Mucosa of rectum (tissue), 2 donors: ENCODE measurements at regions not wholly inside any gene's neighbourhood (a gene's known extent, or its start where the extent isn't known, plus 50 kb on each side); places are given as distances from the start of the nearest gene placed in this dataset.

ENCODE experiments used
- H3K27ac ChIP-seq, 2 donors: one replicate each; pipeline ENCODE4 v1.7.0; 2013; ENCODE audit warnings: inconsistent platforms in 2 of 2, low read depth in 2 of 2, low read length in 2 of 2
- H3K27me3 ChIP-seq, 2 donors: one replicate each; pipeline ENCODE4 v1.7.0; 2013; ENCODE audit warnings: low read length in 2 of 2; ENCODE audit not compliant: control insufficient read depth in 2 of 2, insufficient read depth in 2 of 2
- H3K36me3 ChIP-seq, 2 donors: one replicate each; pipeline ENCODE4 v1.7.0; 2013; ENCODE audit warnings: low read length in 2 of 2; ENCODE audit not compliant: control insufficient read depth in 2 of 2, insufficient read depth in 2 of 2
- H3K4me1 ChIP-seq, 2 donors: one replicate each; pipeline ENCODE4 v1.7.0; 2013; ENCODE audit warnings: low read length in 2 of 2, mild to moderate bottlenecking in 1 of 2; ENCODE audit not compliant: control insufficient read depth in 2 of 2, insufficient read depth in 2 of 2
- H3K4me3 ChIP-seq, 2 donors: one replicate each; pipeline ENCODE4 v1.7.0; 2013; ENCODE audit warnings: low read length in 2 of 2
- H3K9ac ChIP-seq, 2 donors: one replicate each; pipeline ENCODE4 v1.7.0; 2013; ENCODE audit warnings: low read length in 2 of 2, low read depth in 1 of 2, mild to moderate bottlenecking in 1 of 2
- H3K9me3 ChIP-seq, 2 donors: one replicate each; pipeline ENCODE4 v1.7.0; 2013; ENCODE audit warnings: low read length in 2 of 2; ENCODE audit not compliant: control insufficient read depth in 2 of 2
- donor health status: healthy.
- donor health status: Normal muscosa, but diverticular disease.

- Histone ChIP-seq H3K36me3 (no peaks in the 10 kb centered on the region), H3K27ac (no peak overlapping the region), H3K4me1 (peaks cover 0 to 3% of the 10 kb centered on the region in 2 donors), H3K9me3 (no peaks in the 10 kb centered on the region), H3K4me3 (no peak overlapping the region), H3K9ac (no peak overlapping the region), H3K27me3 (no peaks in the 10 kb centered on the region)
These were observed 323.3 kb upstream of the RTL1 start for GRCh38 chr14:101226603-101227425.

- Histone ChIP-seq H3K36me3 (no peaks in the 10 kb centered on the region), H3K4me1 (peaks cover 0 to 3% of the 10 kb centered on the region in 2 donors), H3K27ac (no peak overlapping the region)
These were observed 324.4 kb upstream of the RTL1 start for GRCh38 chr14:101227611-101228594.

GRCh38 chr14:101228949-101229541, 325.5 kb upstream of the RTL1 start:
- no peaks in the 10 kb centered on the region for H3K36me3 ChIP-seq
- H3K27me3 ChIP-seq, result no peaks in the 10 kb centered on the region
- peaks cover 0 to 3% of the 10 kb centered on the region in 2 donors for H3K4me1 ChIP-seq
- no peak overlapping the region for H3K9ac ChIP-seq
- H3K4me3 ChIP-seq, result peak overlapping the region in 1 of 2 donors; percentile 7
- H3K27ac ChIP-seq, result no peak overlapping the region
- no peaks in the 10 kb centered on the region for H3K9me3 ChIP-seq

More at GRCh38 chr14:101227611-101228594, 324.4 kb upstream of the RTL1 start:
- Histone ChIP-seq H3K27me3 (no peaks in the 10 kb centered on the region), H3K4me3 (no peak overlapping the region), H3K9ac (no peak overlapping the region), H3K9me3 (no peaks in the 10 kb centered on the region)

GRCh38 chr14:101229666-101230065, 326.1 kb upstream of the RTL1 start:
- no peak overlapping the region for H3K9ac ChIP-seq
- H3K9me3 ChIP-seq, result no peaks in the 10 kb centered on the region
- H3K27ac ChIP-seq, result no peak overlapping the region
- H3K4me1 ChIP-seq, result peaks cover 0 to 3% of the 10 kb centered on the region in 2 donors
- no peak overlapping the region for H3K4me3 ChIP-seq
- H3K27me3 ChIP-seq, result no peaks in the 10 kb centered on the region
- H3K36me3 ChIP-seq, result no peaks in the 10 kb centered on the region

GRCh38 chr14:101230161-101230850, 326.8 kb upstream of the RTL1 start:
- no peak overlapping the region for H3K27ac ChIP-seq
- H3K27me3 ChIP-seq, result no peaks in the 10 kb centered on the region
- peaks cover 0 to 3% of the 10 kb centered on the region in 2 donors for H3K4me1 ChIP-seq
- no peaks in the 10 kb centered on the region for H3K9me3 ChIP-seq
- H3K9ac ChIP-seq, result no peak overlapping the region
- peak overlapping the region; percentile 54 to 58 for H3K4me3 ChIP-seq
- H3K36me3 ChIP-seq, result no peaks in the 10 kb centered on the region

- Histone ChIP-seq H3K4me1 (peaks cover 0 to 3% of the 10 kb centered on the region in 2 donors), H3K9me3 (no peaks in the 10 kb centered on the region), H3K27ac (no peak overlapping the region), H3K9ac (no peak overlapping the region), H3K4me3 (no peak overlapping the region), H3K27me3 (no peaks in the 10 kb centered on the region), H3K36me3 (no peaks in the 10 kb centered on the region)
These were observed 327.5 kb upstream of the RTL1 start for GRCh38 chr14:101230851-101231550.

GRCh38 chr14:101231828-101232227, 328.3 kb upstream of the RTL1 start:
- Histone ChIP-seq H3K27ac (no peak overlapping the region), H3K4me1 (peaks cover 0 to 3% of the 10 kb centered on the region in 2 donors), H3K27me3 (no peaks in the 10 kb centered on the region), H3K9me3 (no peaks in the 10 kb centered on the region), H3K9ac (no peak overlapping the region), H3K36me3 (no peaks in the 10 kb centered on the region), H3K4me3 (no peak overlapping the region)

GRCh38 chr14:101232340-101233020, 328.8 kb upstream of the DIO3 start:
- no peaks in the 10 kb centered on the region for H3K27me3 ChIP-seq
- no peak overlapping the region for H3K27ac ChIP-seq
- H3K9me3 ChIP-seq, result no peaks in the 10 kb centered on the region
- H3K9ac ChIP-seq, result no peak overlapping the region
- no peak overlapping the region for H3K4me3 ChIP-seq
- H3K4me1 ChIP-seq, result no peaks in the 10 kb centered on the region
- no peaks in the 10 kb centered on the region for H3K36me3 ChIP-seq

- Histone ChIP-seq H3K9me3 (no peaks in the 10 kb centered on the region), H3K36me3 (no peaks in the 10 kb centered on the region), H3K27ac (no peak overlapping the region), H3K4me1 (no peaks in the 10 kb centered on the region), H3K4me3 (no peak overlapping the region), H3K27me3 (no peaks in the 10 kb centered on the region), H3K9ac (no peak overlapping the region)
These were observed 328.3 kb upstream of the DIO3 start for GRCh38 chr14:101233021-101233366.
